Islet precursor cell (in vitro differentiated cells): ENCODE measurements at regions not wholly inside any gene's neighbourhood (a gene's known extent, or its start where the extent isn't known, plus 50 kb on each side); places are given as distances from the start of the nearest gene placed in this dataset.
A peak's percentile ranks its signal among the peaks of the same experiment; 100 is the strongest.

Experiments used
- DNase-seq: peaks from one replicate; pipeline ENCODE4 v3.0.0-alpha.2; 2018

GRCh38 chr5:84683594-84683993 lies 298.9 kb upstream of the EDIL3 start:
- DNase-seq = no peak

- no peak for DNase-seq
These were observed 297.9 kb upstream of the EDIL3 start for GRCh38 chr5:84682531-84682930.

- no peak for DNase-seq
These were observed 296.2 kb upstream of the EDIL3 start for GRCh38 chr5:84680908-84681307.

- no peak for DNase-seq
These were observed 289.1 kb upstream of the EDIL3 start for GRCh38 chr5:84673785-84674184.

- no peak for DNase-seq
These were observed 282.9 kb upstream of the EDIL3 start for GRCh38 chr5:84667576-84667975.

GRCh38 chr5:84650429-84650828 lies 265.7 kb upstream of the EDIL3 start:
- no peak for DNase-seq

- DNase-seq = no peak
These were observed 262.9 kb upstream of the EDIL3 start for GRCh38 chr5:84647581-84647980.

GRCh38 chr5:84642795-84643194 lies 258.1 kb upstream of the EDIL3 start:
- no peak for DNase-seq

- DNase-seq = no peak
These were observed 257.6 kb upstream of the EDIL3 start for GRCh38 chr5:84642324-84642723.

- no peak for DNase-seq
These were observed 253.1 kb upstream of the EDIL3 start for GRCh38 chr5:84637662-84638375.

GRCh38 chr5:84635235-84636055 lies 250.8 kb upstream of the EDIL3 start:
- DNase-seq = no peak

GRCh38 chr5:84634256-84634655 lies 249.6 kb upstream of the EDIL3 start:
- DNase-seq = peak; percentile 70

GRCh38 chr5:84632418-84632817 lies 247.7 kb upstream of the EDIL3 start:
- no peak for DNase-seq

- DNase-seq = no peak
These were observed 244.2 kb upstream of the EDIL3 start for GRCh38 chr5:84628918-84629317.

GRCh38 chr5:84623019-84623418 lies 238.3 kb upstream of the EDIL3 start:
- no peak for DNase-seq

GRCh38 chr5:84622461-84622860 lies 237.8 kb upstream of the EDIL3 start:
- no peak for DNase-seq

GRCh38 chr5:84618262-84618661 lies 233.6 kb upstream of the EDIL3 start:
- DNase-seq = no peak

- no peak for DNase-seq
These were observed 230.2 kb upstream of the EDIL3 start for GRCh38 chr5:84614906-84615305.

- DNase-seq = no peak
These were observed 222.1 kb upstream of the EDIL3 start for GRCh38 chr5:84606784-84607183.

- no peak for DNase-seq
These were observed 220.6 kb upstream of the EDIL3 start for GRCh38 chr5:84605241-84605640.

GRCh38 chr5:84603568-84604185 lies 219.0 kb upstream of the EDIL3 start:
- no peak for DNase-seq

GRCh38 chr5:84602371-84602771 lies 217.7 kb upstream of the EDIL3 start:
- no peak for DNase-seq

GRCh38 chr5:84599964-84600363 lies 215.3 kb upstream of the EDIL3 start:
- no peak for DNase-seq

GRCh38 chr5:84597904-84598303 lies 213.2 kb upstream of the EDIL3 start:
- DNase-seq = no peak
